ENCODE measurements at regions not wholly inside any gene's neighbourhood (a gene's known extent, or its start where the extent isn't known, plus 50 kb on each side); places are given as distances from the start of the nearest gene placed in this dataset.
A peak's percentile ranks its signal among the peaks of the same experiment; 100 is the strongest.

DNA sequence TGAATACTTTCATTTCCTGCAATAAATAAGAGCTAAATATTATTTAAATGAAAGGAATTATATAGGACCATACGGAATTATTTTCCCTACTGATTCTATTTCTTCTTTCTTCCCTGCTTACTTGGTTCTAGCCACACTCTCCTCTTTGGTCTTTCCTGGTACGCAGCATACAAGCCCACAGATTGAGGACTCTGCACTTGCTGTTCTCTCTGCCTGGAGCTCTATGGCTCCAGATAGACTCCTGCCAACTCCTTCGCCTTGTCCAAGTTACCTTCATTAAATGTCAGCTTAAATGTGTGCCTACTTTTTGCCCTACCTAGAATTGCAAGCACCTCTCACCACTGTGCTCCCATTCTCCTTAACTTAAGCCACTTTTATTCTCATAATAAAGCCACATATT lies 203.4 kb downstream of the MDFIC start:
- Histone ChIP-seq H3K36me3 (no peaks in the 10 kb centered on the region), H3K27ac (no peak overlapping the region), H3K4me3 (no peak overlapping the region), H3K27me3 (no peaks in the 10 kb centered on the region), H3K4me1 (no peaks in the 10 kb centered on the region), H3K9me3 (no peaks in the 10 kb centered on the region)
- ATAC-seq, result no peak
- WGBS (ENCODE audit: insufficient coverage, low coverage, low lambda C conversion rate, missing lambda C conversion rate), result 95% methylated on average over 3 of the region's 3 CpGs
- intact Hi-C loops (cut with DNase I), result no loop called here
- TF ChIP-seq, protein P1, sequence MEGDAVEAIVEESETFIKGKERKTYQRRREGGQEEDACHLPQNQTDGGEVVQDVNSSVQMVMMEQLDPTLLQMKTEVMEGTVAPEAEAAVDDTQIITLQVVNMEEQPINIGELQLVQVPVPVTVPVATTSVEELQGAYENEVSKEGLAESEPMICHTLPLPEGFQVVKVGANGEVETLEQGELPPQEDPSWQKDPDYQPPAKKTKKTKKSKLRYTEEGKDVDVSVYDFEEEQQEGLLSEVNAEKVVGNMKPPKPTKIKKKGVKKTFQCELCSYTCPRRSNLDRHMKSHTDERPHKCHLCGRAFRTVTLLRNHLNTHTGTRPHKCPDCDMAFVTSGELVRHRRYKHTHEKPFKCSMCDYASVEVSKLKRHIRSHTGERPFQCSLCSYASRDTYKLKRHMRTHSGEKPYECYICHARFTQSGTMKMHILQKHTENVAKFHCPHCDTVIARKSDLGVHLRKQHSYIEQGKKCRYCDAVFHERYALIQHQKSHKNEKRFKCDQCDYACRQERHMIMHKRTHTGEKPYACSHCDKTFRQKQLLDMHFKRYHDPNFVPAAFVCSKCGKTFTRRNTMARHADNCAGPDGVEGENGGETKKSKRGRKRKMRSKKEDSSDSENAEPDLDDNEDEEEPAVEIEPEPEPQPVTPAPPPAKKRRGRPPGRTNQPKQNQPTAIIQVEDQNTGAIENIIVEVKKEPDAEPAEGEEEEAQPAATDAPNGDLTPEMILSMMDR (IDR thresholded peaks at IDR 0.05), result no peak
- TF ChIP-seq POLR2A (IDR thresholded peaks at IDR 0.05), result no peak
- DNase-seq, result no peak

DNA sequence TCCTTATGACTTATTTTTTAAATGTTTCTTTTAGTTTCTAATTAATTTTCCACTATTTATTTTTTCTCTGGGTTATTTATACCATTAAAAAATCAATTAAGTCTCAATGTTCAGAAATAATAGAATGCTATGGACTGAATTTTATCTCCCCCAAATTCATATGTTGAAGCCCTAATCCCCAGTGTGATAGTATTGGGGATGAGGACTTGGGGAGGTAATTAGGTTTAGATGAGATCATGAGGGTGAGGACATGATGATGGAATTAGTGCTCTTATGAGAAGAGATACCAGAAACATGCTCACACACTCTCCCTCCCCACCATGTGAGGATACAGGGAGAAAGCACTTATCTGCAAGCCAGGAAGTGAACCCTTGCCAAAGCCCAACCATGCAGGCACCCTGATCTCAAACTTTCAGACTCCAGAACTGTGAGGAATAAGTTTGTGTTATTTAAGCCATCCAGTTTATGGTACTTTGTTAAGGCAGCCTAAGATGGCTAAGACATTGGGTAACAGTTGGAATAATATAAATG lies 202.6 kb downstream of the MDFIC start:
- no peak overlapping the region for H3K27ac ChIP-seq
- DNase-seq (no peak), ATAC-seq (peak in 1 of 4 donors; percentile 23)
- TF ChIP-seq, protein P1 (IDR thresholded peaks at IDR 0.05), result no peak
- TF ChIP-seq POLR2A (IDR thresholded peaks at IDR 0.05), result no peak
- no peak overlapping the region for H3K4me3 ChIP-seq
- intact Hi-C loops (cut with DNase I), result no loop called here
- H3K4me1 ChIP-seq, result no peaks in the 10 kb centered on the region
- H3K9me3 ChIP-seq, result no peaks in the 10 kb centered on the region
- H3K27me3 ChIP-seq, result no peaks in the 10 kb centered on the region
- H3K36me3 ChIP-seq, result no peaks in the 10 kb centered on the region

DNA sequence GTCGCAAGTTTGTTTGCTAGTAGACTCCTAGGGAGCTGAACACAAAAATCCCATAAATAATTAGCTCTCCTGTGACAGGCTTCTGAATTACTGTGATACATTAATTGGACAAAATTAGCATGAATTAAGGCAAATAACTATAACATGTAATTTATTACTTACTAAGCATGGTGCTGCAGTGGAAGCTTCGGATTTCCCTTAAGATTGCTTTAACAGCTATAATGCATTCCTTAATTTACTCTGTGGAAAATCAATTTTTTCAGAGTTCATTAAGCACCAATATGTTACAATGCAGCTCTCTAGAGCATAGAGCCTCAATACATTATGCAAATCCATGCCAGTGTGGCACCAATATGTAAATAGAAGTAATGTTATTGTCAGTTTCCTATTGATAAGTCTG lies 201.5 kb downstream of the MDFIC start:
- no peak for TF ChIP-seq POLR2A (IDR thresholded peaks at IDR 0.05)
- TF ChIP-seq, protein P1 (IDR thresholded peaks at IDR 0.05), result no peak
- DNase-seq (no peak), ATAC-seq (no peak)
- Histone ChIP-seq H3K4me1 (no peaks in the 10 kb centered on the region), H3K36me3 (no peaks in the 10 kb centered on the region), H3K27ac (no peak overlapping the region), H3K4me3 (no peak overlapping the region), H3K27me3 (no peaks in the 10 kb centered on the region), H3K9me3 (no peaks in the 10 kb centered on the region)
- 92% methylated on average over 2 of the region's 2 CpGs for WGBS (ENCODE audit: insufficient coverage, low coverage, low lambda C conversion rate, missing lambda C conversion rate)
- intact Hi-C loops (cut with DNase I), result no loop called here

DNA sequence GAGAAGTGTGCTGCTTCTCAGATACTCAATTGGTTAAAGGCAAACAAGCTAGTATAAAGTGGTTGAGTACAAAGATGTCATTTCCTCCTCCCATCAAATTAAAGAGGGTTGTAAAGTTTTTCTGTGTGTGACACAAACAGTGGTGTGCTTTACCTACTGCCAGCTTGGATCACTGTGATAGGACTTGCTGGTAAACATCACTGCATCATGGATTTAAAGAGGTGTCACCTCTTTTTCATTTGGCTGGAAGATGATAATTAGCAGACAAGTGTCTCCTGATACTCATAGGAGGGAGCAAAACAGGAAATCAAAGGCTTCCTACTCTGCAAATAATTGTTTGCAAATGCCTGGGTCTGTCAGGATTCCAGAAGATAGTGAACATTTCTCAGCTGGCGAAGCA lies 200.5 kb downstream of the MDFIC start:
- TF ChIP-seq POLR2A (IDR thresholded peaks at IDR 0.05), result no peak
- TF ChIP-seq, protein P1 (IDR thresholded peaks at IDR 0.05), result no peak
- no peak overlapping the region for H3K27ac ChIP-seq
- no peaks in the 10 kb centered on the region for H3K27me3 ChIP-seq
- 69% methylated on average over 1 of the region's 1 CpG for WGBS (ENCODE audit: insufficient coverage, low coverage, low lambda C conversion rate, missing lambda C conversion rate)
- ATAC-seq, result peak; percentile 23 to 47 (median 42)
- H3K4me3 ChIP-seq, result no peak overlapping the region
- no peaks in the 10 kb centered on the region for H3K36me3 ChIP-seq
- DNase-seq, result no peak
- intact Hi-C loops (cut with DNase I), result no loop called here
- H3K4me1 ChIP-seq, result no peaks in the 10 kb centered on the region
- H3K9me3 ChIP-seq, result no peaks in the 10 kb centered on the region

DNA sequence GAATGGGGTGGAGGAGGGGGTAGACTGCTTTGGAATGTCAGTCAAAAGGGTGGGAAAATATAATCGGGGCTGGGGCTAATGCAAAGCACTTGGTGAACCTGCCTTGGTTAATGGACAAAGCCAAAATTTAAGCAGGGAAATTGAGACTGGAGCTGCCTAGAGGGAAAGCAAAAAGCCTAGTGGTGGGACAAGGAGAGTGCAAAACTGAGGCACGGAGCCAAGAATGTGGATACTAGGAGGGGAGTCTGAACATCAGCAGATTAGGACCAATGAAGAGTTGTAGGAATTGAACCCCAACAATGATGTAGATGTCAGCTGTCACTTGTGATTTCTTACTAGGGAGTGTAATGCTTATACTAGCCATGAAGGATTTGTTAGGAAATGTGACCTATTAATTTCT lies 195.9 kb downstream of the MDFIC start:
- TF ChIP-seq POLR2A (IDR thresholded peaks at IDR 0.05), result no peak
- TF ChIP-seq, protein P1 (IDR thresholded peaks at IDR 0.05), result no peak
- intact Hi-C loops (cut with DNase I), result no loop called here
- Histone ChIP-seq H3K36me3 (no peaks in the 10 kb centered on the region), H3K9me3 (no peaks in the 10 kb centered on the region), H3K4me1 (peaks cover 0 to 26% (median 8%) of the 10 kb centered on the region in 4 donors), H3K27me3 (no peaks in the 10 kb centered on the region), H3K27ac (peak overlapping the region in 2 of 3 donors; percentile 3 to 9), H3K4me3 (peak overlapping the region in 1 of 3 donors; percentile 18)
- no peak for ATAC-seq
- WGBS (ENCODE audit: insufficient coverage, low coverage, low lambda C conversion rate, missing lambda C conversion rate), result 54% methylated on average over 2 of the region's 2 CpGs
- DNase-seq, result no peak

All from right lobe of liver (tissue), 6 donors.